Stimulated activated CD4-positive, alpha-beta T cell treated with anti-CD3 and anti-CD28 coated beads, Interleukin-12 subunit alpha, Interleukin-12 subunit beta, amount 100 ng/mL, for 24 hours (primary cell): ENCODE measurements at regions not wholly inside any gene's neighbourhood (a gene's known extent, or its start where the extent isn't known, plus 50 kb on each side); places are given as distances from the start of the nearest gene placed in this dataset.
"Not testable (repeated sequence)": the region's sequence is repeated elsewhere in the genome, so short reads cannot be mapped to it uniquely, and the experiment has no call there.

Experiments used
- DNase-seq, 2 experiments: peaks; one replicate each; pipeline ENCODE4 v3.0.0-alpha.2; 2020; ENCODE audit warnings: low read depth in 2 of 2

DNA sequence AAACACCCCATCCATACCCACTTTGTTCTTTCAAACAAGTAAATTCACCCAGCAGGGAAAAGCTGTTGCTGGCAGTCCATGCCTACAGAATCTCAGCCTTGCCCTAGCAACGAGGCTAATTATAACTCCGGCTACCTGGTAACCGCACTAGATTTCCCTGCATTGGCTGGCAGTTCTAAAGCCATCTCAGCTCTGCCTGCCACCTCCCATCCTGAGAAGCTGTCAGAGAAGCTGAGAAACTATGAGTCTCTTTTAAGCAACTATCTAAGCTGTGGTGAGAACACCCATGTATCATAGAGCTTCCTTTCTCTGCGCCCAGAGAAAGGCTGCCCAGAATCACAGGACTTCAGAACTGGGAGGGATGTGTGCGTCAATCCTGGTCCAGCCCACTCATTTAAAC lies 126.5 kb upstream of the NBPF9 start:
- DNase-seq, result not testable (repeated sequence)

DNA sequence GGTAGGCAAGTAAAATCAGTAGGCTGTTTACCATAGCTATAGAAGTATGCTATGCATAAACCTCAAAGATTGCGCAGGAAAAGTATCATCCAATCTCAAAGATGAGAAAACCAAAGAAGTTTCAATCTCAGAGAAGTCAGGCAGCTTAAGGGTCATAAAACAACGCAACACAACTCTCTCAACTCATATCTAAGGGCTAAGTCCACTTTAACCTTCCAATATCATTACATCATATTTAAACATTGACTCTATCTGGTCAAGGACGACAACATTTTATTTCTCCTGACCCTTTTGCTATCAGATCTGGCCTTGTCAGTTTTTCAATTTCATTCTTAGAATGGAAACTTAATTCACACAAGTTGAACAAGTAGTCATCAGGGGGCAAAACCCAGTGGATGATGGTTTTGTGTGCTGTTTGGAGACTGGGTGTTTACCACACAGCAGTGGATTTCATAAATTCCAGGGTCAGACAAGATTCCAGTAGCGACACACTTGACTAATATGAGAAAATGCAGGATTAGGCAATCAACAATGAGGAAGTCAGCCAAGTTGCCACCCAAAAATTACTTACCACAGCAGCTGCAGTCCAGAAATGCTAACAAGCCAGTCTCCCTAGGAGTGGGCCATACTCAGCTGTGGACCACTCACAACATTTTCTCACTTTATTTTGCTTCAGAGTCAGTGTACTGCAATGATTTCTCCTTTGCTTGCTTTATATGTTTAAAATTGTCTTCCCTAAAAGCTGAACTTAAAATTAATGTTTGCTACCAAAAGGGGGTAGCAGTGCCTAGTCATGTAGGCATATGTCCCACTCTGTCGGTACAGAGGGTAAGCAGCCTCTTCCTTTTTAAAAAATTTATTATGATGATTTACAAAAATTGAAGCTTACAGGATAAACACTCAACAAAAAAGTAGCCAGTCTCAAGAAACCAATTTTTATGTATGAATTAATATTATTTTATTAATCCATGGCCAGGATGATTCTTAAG lies 131.9 kb upstream of the NBPF9 start:
- DNase-seq, result not testable (repeated sequence)

- DNase-seq, result not testable (repeated sequence)
These were observed 134.2 kb upstream of the NBPF9 start for GRCh38 chr1:149237515-149237914.

DNA sequence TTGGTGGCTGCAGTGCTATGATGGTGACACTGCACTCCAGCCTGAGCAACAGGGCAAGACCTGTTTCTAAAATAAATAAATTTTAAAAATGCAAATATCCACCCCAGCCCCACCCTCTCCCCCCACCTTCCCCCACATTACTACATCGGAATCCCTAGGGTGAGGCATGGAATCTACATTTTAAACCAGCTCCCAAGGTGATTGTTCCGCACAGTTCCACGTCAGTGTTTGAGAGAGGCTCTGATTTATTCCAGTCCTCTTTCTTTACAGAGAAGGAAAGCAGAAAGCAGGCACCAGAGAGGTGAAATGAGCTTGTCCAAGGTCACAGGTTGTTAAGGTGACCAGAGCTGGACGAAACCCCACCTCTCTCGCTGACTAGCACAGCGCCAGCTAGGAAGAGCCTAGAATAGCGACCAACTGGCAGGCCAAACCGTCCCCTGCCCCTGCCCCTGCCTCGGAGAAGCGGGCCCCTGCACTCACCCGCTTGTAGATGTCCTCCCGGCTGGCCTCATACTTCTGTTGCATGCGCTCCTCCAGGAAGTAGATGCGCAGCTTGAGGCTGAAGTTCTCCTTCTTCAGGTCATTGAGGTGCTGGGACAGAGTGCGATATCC lies 136.7 kb upstream of the NBPF9 start:
- DNase-seq, result not testable (repeated sequence)

- DNase-seq, result not testable (repeated sequence)
These were observed 137.2 kb upstream of the NBPF9 start for GRCh38 chr1:149240530-149240929.

GRCh38 chr1:149241272-149241671 lies 137.9 kb upstream of the NBPF9 start:
- not testable (repeated sequence) for DNase-seq

GRCh38 chr1:149243572-149243971 lies 140.2 kb upstream of the NBPF9 start:
- DNase-seq, result not testable (repeated sequence)

DNA sequence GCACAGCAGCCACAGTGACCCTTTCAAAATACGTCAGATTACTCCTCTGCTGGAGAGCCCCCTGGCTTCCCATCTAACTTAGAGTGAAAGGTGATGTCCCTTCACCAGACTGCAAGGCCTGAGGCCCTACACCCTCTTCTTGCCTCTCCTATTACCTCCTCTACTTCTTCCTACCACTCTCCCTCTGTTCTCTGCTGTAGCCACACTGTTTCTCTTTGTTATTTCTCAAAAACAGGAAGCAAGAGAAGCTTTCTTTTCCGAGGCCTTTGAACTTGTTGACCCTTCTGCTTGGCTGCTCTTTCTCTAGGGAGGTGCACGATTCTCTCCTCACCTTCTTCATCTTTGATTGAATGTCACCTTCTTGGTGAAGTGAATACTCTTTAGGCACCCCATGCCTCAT lies 141.3 kb upstream of the NBPF9 start:
- DNase-seq, result not testable (repeated sequence)

DNA sequence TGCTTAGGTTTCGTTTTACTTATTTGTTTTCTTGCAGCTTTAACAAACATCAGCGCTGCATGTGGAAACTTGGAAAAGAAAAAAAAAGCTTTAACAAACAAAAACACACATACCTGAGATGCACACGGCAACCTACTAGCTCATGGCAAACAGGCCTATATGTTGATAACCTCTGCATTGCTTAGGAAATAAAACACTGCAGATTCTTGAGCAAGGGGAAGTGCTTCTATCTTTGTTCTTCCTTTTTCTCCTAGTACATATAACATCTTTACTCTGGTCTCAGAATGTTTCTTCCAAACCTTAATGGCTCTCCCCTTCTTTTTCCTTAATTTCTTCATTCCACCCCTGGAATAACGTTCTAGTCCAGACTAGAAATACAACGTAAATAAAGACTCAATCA lies 142.9 kb upstream of the NBPF9 start:
- not testable (repeated sequence) for DNase-seq

DNA sequence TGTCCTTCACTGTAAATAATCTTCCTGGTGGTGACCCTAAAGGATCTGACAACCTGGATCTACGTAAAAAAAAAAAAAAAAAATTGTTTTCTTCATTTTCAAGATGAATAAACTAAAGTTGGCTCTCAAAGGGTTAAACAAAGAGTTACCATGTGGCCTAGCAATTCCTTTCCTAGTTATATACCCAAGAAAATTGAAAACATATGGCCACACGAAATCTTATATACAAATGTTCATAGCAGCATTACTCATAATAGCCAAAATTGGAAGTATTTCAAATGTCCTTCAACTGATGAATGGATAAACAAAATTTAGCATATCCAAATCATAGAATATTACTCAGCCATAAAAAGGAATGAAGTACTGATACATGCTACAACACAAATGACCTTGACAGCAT lies 145.3 kb upstream of the NBPF9 start:
- not testable (repeated sequence) for DNase-seq

- not testable (repeated sequence) for DNase-seq
These were observed 146.6 kb upstream of the NBPF9 start for GRCh38 chr1:149249850-149250467.

DNA sequence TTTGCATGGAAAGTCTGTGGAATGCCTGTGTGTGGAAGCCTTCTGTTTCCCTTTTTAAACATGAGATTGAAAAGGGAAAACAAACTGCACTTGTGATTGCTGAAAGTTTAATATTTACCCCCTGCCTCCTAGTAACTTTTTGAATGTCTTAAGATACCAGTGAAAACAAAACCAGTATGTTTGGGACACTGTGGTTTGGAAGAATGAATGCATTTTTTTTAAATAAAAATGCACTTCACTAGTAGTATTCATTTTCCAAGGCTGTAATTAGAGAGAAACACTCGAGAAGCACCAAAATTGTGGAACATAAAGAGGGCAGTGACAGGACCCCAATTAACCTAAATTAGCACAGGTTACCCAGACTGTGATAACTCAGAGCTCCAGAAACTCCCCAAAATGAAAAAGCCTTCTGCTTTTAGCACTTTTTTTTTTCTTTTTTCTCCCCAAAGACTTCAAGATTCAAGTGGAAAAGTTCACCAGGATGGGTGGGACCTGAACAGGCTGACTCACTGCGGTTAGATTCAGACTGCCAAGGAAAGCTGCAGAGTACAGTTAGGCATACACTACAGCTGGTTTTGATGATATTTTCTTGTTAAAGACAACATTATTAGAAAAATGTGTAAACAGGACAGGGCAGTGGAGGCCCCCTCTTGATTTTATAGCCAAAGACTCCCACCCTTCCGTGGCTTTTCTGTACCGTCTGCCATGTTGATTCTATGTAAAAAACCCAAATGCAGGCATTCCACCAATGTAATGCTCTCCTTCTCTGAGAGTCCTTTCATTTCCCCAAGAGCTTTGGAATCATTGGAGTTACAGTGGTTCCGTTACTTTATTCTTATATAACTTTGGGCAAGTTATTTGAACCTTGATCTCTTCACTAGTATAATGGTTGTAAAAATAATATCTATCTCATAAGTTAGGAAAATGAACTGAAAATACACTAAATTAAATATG lies 151.8 kb upstream of the NBPF9 start:
- not testable (repeated sequence) for DNase-seq

DNA sequence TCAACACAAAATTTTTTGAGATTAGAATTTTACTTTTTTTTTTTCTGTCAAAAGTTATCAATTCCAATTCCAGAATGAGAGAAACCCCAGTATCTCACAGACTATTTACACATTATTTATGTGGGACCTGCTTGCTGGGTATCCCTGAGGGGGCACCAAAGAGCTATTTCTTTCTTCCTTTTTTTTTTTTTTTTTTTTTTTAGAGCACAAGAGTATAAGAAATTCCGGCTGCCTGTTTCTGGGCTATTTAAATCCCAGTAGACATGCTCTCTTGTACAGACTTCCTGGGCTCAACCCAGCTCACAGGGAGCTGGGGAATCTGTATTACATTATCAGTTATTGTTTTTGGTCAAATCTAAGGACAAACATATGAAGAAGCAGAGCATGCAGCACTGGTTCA lies 156.9 kb upstream of the NBPF9 start:
- DNase-seq, result not testable (repeated sequence)

- DNase-seq, result not testable (repeated sequence)
These were observed 157.5 kb upstream of the NBPF9 start for GRCh38 chr1:149260736-149261340.

DNA sequence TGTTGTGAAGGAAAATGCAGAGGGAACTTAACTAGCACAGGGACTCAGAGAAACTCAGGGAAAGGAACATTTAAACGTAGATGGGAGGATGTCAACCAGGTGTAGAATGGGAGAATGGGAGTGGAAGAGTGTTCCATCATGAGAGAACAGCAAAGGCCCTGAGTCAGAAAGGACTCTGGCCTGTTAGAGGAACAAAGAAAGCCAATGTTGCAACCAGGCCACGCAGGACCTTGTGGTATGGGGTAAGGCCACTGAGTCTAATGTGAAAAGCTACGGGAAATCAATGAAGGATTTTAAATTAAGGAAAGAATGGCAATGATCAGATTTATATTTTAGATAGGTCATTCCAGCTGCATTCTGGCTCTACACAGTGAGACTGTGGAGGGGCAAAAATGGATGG lies 163.9 kb upstream of the NBPF9 start:
- not testable (repeated sequence) for DNase-seq

GRCh38 chr1:149269001-149269702 lies 165.8 kb upstream of the NBPF9 start:
- DNase-seq, result not testable (repeated sequence)

- DNase-seq, result not testable (repeated sequence)
These were observed 166.5 kb upstream of the NBPF9 start for GRCh38 chr1:149269833-149270232.

- not testable (repeated sequence) for DNase-seq
These were observed 171.1 kb upstream of the NBPF9 start for GRCh38 chr1:149274493-149274892.

DNA sequence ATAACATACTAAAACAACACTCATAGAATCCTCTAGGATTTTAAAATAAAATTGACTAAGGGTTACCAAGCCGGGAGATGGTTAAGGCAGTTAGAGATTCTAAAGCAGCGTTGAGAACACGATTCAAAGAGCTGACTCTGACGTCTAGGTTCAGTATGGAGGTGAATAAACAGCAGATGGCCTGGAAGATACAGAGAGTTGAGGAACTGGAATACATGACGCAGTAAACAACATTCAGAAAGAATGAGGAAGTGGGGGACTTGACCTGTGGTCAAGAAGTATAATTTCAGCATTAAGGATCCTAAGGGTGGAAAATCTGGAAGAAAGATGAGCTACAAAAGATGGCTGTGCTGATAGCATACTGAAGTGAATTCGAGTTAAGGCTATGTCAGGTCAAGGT lies 172.5 kb upstream of the NBPF9 start:
- not testable (repeated sequence) for DNase-seq

DNA sequence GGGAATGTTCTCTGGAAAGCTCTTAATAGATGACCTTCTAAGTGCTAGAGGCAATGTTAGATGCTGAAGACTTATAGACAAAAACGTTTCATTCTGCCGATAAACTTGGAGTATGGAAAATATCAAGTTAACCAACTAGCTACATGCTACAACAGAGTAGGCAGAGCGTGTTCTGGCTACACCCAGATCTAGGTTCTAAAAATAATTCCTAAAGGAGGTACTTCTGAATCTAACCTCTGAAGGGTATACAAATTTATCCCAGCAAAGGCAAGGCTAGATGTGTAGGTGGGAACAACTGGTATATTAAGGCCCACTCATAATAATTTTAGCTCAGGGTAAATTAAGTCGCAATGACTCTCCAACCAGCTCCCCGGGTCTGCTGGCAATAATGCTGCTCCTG lies 173.1 kb upstream of the NBPF9 start:
- not testable (repeated sequence) for DNase-seq
